LNCaP clone FGC (cell line): ENCODE measurements at regions not wholly inside any gene's neighbourhood (a gene's known extent, or its start where the extent isn't known, plus 50 kb on each side); places are given as distances from the start of the nearest gene placed in this dataset.
"Not testable (repeated sequence)": the region's sequence is repeated elsewhere in the genome, so short reads cannot be mapped to it uniquely, and the experiment has no call there.

Experiments
- DNase-seq: peaks from one replicate; pipeline ENCODE4 v3.0.0-alpha.2; 2011; ENCODE audit warnings: low read depth
- H3K4me3 ChIP-seq: 2 replicates; pipeline ENCODE4 v1.5.1; 2011; ENCODE audit warnings: mild to moderate bottlenecking, low read depth, low read length, control low read depth
- CTCF ChIP-seq: IDR thresholded peaks from 2 replicates; pipeline ENCODE4 v1.5.1; 2012; ENCODE audit warnings: mild to moderate bottlenecking; ENCODE audit not compliant: control insufficient read depth, insufficient read depth; ENCODE audit errors: extremely low read depth

- no peak overlapping the region for H3K4me3 ChIP-seq
- TF ChIP-seq CTCF: peak; percentile 35
- DNase-seq: peak; percentile 13
These were observed 262.9 kb upstream of the ATP10A start for GRCh38 chr15:26126070-26126469.

- no peak overlapping the region for H3K4me3 ChIP-seq
- no peak for TF ChIP-seq CTCF
- no peak for DNase-seq
These were observed 262.5 kb upstream of the ATP10A start for GRCh38 chr15:26125664-26126063.

- no peak for TF ChIP-seq CTCF
- H3K4me3 ChIP-seq: no peak overlapping the region
- no peak for DNase-seq
These were observed 256.2 kb upstream of the ATP10A start for GRCh38 chr15:26119322-26119721.

GRCh38 chr15:26115229-26115943 is 252.3 kb upstream of the ATP10A start:
- TF ChIP-seq CTCF: no peak
- no peak for DNase-seq
- no peak overlapping the region for H3K4me3 ChIP-seq

GRCh38 chr15:26114128-26114527 is 251.0 kb upstream of the ATP10A start:
- DNase-seq, H3K4me3 ChIP-seq: not testable (repeated sequence)

GRCh38 chr15:26113296-26113695 is 250.2 kb upstream of the ATP10A start:
- no peak for DNase-seq
- no peak overlapping the region for H3K4me3 ChIP-seq
- TF ChIP-seq CTCF: no peak

- TF ChIP-seq CTCF: no peak
- H3K4me3 ChIP-seq: no peak overlapping the region
- no peak for DNase-seq
These were observed 246.1 kb upstream of the ATP10A start for GRCh38 chr15:26109203-26109602.
